Stomach (tissue), 8 donors: ENCODE measurements at regions not wholly inside any gene's neighbourhood (a gene's known extent, or its start where the extent isn't known, plus 50 kb on each side); places are given as distances from the start of the nearest gene placed in this dataset.

Experiments used
- DNase-seq, 2 donors: peaks; one replicate each; pipeline versions ENCODE4 v3.0.0 to v3.0.0-alpha.2; 2013 to 2019
- H3K27ac ChIP-seq, 5 donors: fragments of 200-600 bp in 4 of 5; sonication (generic) in 4 of 5; one replicate each; pipeline ENCODE4 v1.5.1; 2013 to 2019; ENCODE audit warnings: mild to moderate bottlenecking in 1 of 5, moderate library complexity in 1 of 5
- H3K27me3 ChIP-seq, 3 donors: fragments of 200-600 bp; sonication (generic); one replicate each; pipeline ENCODE4 v1.5.1; 2017 to 2019; ENCODE audit warnings: mixed run types in 1 of 3
- H3K36me3 ChIP-seq, 4 donors: fragments of 200-600 bp; sonication (generic); 1 replicate in 3 of 4; 2 replicates in 1 of 4; pipeline ENCODE4 v1.5.1; 2016 to 2019
- H3K4me1 ChIP-seq, 4 donors: fragments of 200-600 bp; sonication (generic); one replicate each; pipeline ENCODE4 v1.5.1; 2016 to 2019
- H3K4me3 ChIP-seq, 4 donors: fragments of 200-600 bp; sonication (generic) in 3 of 4; one replicate each; pipeline ENCODE4 v1.5.1; 2016 to 2019; ENCODE audit warnings: mild to moderate bottlenecking in 1 of 4
- H3K9me3 ChIP-seq, 4 donors: fragments of 200-600 bp; sonication (generic); one replicate each; pipeline ENCODE4 v1.5.1; 2016 to 2019
- CTCF ChIP-seq, 7 experiments: fragments of 450-650 bp in 4 of 7; fragments of 200-600 bp in 3 of 7; sonication (generic) in 3 of 7; IDR thresholded peaks; one replicate each; pipeline ENCODE4 v1.5.1; 2016 to 2019; ENCODE audit warnings: antibody characterized with exemption in 7 of 7, control low read depth in 2 of 7, mild to moderate bottlenecking in 1 of 7
- EP300 ChIP-seq: sonication (generic); formaldehyde crosslinking; IDR thresholded peaks from one replicate; pipeline ENCODE4 v1.6.1; 2017; ENCODE audit warnings: antibody characterized with exemption
- POLR2A ChIP-seq, 4 donors: fragments of 450-650 bp; IDR thresholded peaks; one replicate each; pipeline ENCODE4 v1.6.1; 2016; ENCODE audit warnings: antibody characterized with exemption in 4 of 4, control low read depth in 2 of 4, mild to moderate bottlenecking in 1 of 4, moderate library complexity in 1 of 4
- POLR2AphosphoS5 ChIP-seq, 3 donors: sonication (generic); formaldehyde crosslinking; IDR thresholded peaks; one replicate each; pipeline ENCODE4 v1.6.1; 2016; ENCODE audit warnings: antibody characterized with exemption in 3 of 3
- WGBS, 5 donors: extraction: QIAGEN DNeasy Blood & Tissue Kit in 3 of 5; methylation state at CpG; one replicate each; pipeline versions ENCODE4 v1.1.5 to v1.1.7; 2013 to 2018; 5-methylcytosine and 5-hydroxymethylcytosine counted together
- intact Hi-C: fragments of 100-400 bp; cut with DNase I; formaldehyde crosslinking; loops from one replicate; pipeline ENCODE4 v1.15.1; 2023; ENCODE audit warnings: low total_unique reads
- donor health status: healthy with polysubstance abuse.
- donor health status: Bipolar disorder and iron deficiency.
- donor health status: healthy.

DNA sequence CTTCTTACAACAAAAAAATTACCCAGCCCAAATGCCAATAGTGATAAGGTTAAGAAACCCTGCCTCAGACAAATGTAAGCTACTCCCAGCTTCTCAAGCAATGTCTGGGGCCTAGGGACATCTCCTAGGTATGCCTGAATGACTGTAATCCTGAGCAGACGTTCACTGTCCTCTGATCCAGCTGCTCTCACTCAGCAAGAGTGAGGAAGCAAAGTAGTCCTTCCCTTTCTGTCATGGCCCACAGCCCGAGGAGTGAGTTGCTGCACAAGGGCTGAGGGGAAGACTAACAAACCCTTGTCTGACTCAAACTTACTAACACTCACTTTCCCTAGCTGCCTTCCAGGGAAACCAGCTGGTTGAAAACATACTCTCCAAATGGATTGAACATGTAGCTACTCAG is 124.9 kb upstream of the TNFSF4 start:
- Histone ChIP-seq H3K27me3 (no peaks in the 10 kb centered on the region), H3K4me1 (peaks cover 0 to 35% (median 9%) of the 10 kb centered on the region in 4 donors), H3K36me3 (peaks cover 0 to 7% (median 0%) of the 10 kb centered on the region in 4 donors), H3K27ac (peak overlapping the region in 3 of 5 donors; percentile 0 to 34 (median 14)), H3K9me3 (no peaks in the 10 kb centered on the region), H3K4me3 (no peak overlapping the region)
- WGBS, 5 donors, result 56 to 79% (median 73%) methylated on average over 2 of the region's 2 CpGs
- intact Hi-C loops, result no loop called here
- no peak for TF ChIP-seq CTCF (IDR thresholded peaks at IDR 0.05)
- TF ChIP-seq POLR2AphosphoS5 (IDR thresholded peaks at IDR 0.05), result peak in 1 of 3 donors; percentile 33
- DNase-seq, result peak in 1 of 2 donors; percentile 34

DNA sequence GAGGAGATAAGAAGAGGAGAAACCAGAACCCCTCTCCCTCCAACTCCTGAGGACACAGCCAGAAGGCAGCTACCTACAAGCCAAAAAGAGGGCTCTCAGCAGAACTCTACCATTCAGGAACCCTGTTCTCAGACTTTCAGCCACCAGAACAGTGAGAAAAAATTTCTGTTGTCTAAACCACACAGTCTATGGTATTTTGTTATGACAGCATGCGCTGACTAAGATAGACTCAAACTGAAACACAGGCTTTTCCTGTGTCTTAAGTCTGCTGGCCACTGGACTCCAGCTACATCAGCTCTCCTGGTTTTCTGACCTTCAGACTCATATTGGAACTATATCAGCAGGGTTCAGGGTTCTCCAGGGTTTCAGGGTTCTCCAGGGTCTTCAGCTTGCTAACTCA is 126.5 kb upstream of the TNFSF4 start:
- peaks cover 0 to 35% (median 9%) of the 10 kb centered on the region in 4 donors for H3K4me1 ChIP-seq
- intact Hi-C loops, result no loop called here
- DNase-seq, result no peak
- TF ChIP-seq CTCF (IDR thresholded peaks at IDR 0.05) (no peak), POLR2AphosphoS5 (IDR thresholded peaks at IDR 0.05) (no peak), EP300 (no peak), POLR2A (IDR thresholded peaks at IDR 0.05) (no peak)
- no peaks in the 10 kb centered on the region for H3K9me3 ChIP-seq
- no peaks in the 10 kb centered on the region for H3K27me3 ChIP-seq
- WGBS, 5 donors, result 85 to 100% (median 94%) methylated on average over 1 of the region's 1 CpG
- no peak overlapping the region for H3K27ac ChIP-seq
- no peak overlapping the region for H3K4me3 ChIP-seq
- H3K36me3 ChIP-seq, result peaks cover 0 to 7% (median 0%) of the 10 kb centered on the region in 4 donors

GRCh38 chr1:173337126-173337525 is 130.0 kb upstream of the TNFSF4 start:
- Histone ChIP-seq H3K27me3 (no peaks in the 10 kb centered on the region), H3K36me3 (peaks cover 0 to 7% (median 0%) of the 10 kb centered on the region in 4 donors), H3K4me3 (no peak overlapping the region), H3K9me3 (no peaks in the 10 kb centered on the region), H3K4me1 (peaks cover 0 to 9% (median under 1%) of the 10 kb centered on the region in 4 donors), H3K27ac (no peak overlapping the region)
- no peak for DNase-seq
- 0 to 100% (median 94%) methylated on average over 1 of the region's 1 CpG for WGBS, 5 donors
- intact Hi-C loops, result no loop called here
- no peak for TF ChIP-seq POLR2A (IDR thresholded peaks at IDR 0.05)
- no peak for TF ChIP-seq CTCF (IDR thresholded peaks at IDR 0.05)
- TF ChIP-seq POLR2AphosphoS5 (IDR thresholded peaks at IDR 0.05), result no peak
- TF ChIP-seq EP300, result no peak

- intact Hi-C loops, result no loop called here
- DNase-seq, result peak in 1 of 2 donors; percentile 9
- Histone ChIP-seq H3K4me3 (no peak overlapping the region), H3K27me3 (no peaks in the 10 kb centered on the region), H3K9me3 (no peaks in the 10 kb centered on the region), H3K4me1 (peaks cover 0 to 9% (median 0%) of the 10 kb centered on the region in 4 donors), H3K27ac (no peak overlapping the region), H3K36me3 (no peaks in the 10 kb centered on the region)
- WGBS, 5 donors, result 25 to 50% (median 48%) methylated on average over 5 of the region's 5 CpGs
- no peak for TF ChIP-seq POLR2AphosphoS5 (IDR thresholded peaks at IDR 0.05)
- no peak for TF ChIP-seq EP300
- TF ChIP-seq POLR2A (IDR thresholded peaks at IDR 0.05), result no peak
- no peak for TF ChIP-seq CTCF (IDR thresholded peaks at IDR 0.05)
Observed at GRCh38 chr1:173341307-173341706, 134.2 kb upstream of the TNFSF4 start.
